MM.1S (cell line): ENCODE measurements at regions not wholly inside any gene's neighbourhood (a gene's known extent, or its start where the extent isn't known, plus 50 kb on each side); places are given as distances from the start of the nearest gene placed in this dataset.

Experiments used
- DNase-seq: peaks from one replicate; pipeline ENCODE4 v3.0.0-alpha.2; 2015
- H2AFZ ChIP-seq: fragments of 300-600 bp; sonication (generic); 2 replicates; pipeline ENCODE4 v1.6.0; 2016; ENCODE audit warnings: antibody characterized with exemption, low read length
- H3F3A ChIP-seq: fragments of 300-600 bp; sonication (generic); 2 replicates; pipeline ENCODE4 v1.6.1; 2016; ENCODE audit warnings: mild to moderate bottlenecking, antibody characterized with exemption, low read length, moderate library complexity, mixed read lengths; ENCODE audit not compliant: insufficient read depth
- H3K27ac ChIP-seq: fragments of 300-600 bp; sonication (generic); 2 replicates; pipeline ENCODE4 v1.5.1; 2016; ENCODE audit warnings: mild to moderate bottlenecking, low read length
- H3K27me3 ChIP-seq: fragments of 300-600 bp; sonication (generic); replicated peaks from 2 replicates; pipeline ENCODE4 v1.6.0; 2016; ENCODE audit warnings: low read length; ENCODE audit not compliant: insufficient read depth
- H3K36me3 ChIP-seq: fragments of 300-600 bp; sonication (generic); replicated peaks from 2 replicates; pipeline ENCODE4 v1.6.1; 2016; ENCODE audit warnings: mild to moderate bottlenecking, low read length, mixed read lengths; ENCODE audit not compliant: insufficient read depth
- H3K4me1 ChIP-seq: fragments of 300-600 bp; sonication (generic); 2 replicates; pipeline ENCODE4 v1.6.1; 2016; ENCODE audit warnings: low read length, mixed read lengths
- H3K4me2 ChIP-seq: fragments of 300-600 bp; sonication (generic); 2 replicates; pipeline ENCODE4 v1.6.0; 2016; ENCODE audit warnings: low read depth, low read length
- H3K4me3 ChIP-seq: fragments of 300-600 bp; sonication (generic); 2 replicates; pipeline ENCODE4 v1.5.1; 2016; ENCODE audit warnings: low read length, mixed read lengths
- H3K79me2 ChIP-seq: fragments of 300-600 bp; sonication (generic); 2 replicates; pipeline ENCODE4 v1.6.1; 2016; ENCODE audit warnings: mixed run types, low read length, mixed read lengths
- H3K9ac ChIP-seq: fragments of 300-600 bp; sonication (generic); 2 replicates; pipeline ENCODE4 v1.6.1; 2016; ENCODE audit warnings: low read length, mixed read lengths
- H3K9me2 ChIP-seq: fragments of 300-600 bp; sonication (generic); replicated peaks from 2 replicates; pipeline ENCODE4 v1.6.1; 2016; ENCODE audit warnings: mild to moderate bottlenecking, low read length, mixed read lengths; ENCODE audit not compliant: insufficient read depth
- H3K9me3 ChIP-seq: fragments of 300-600 bp; sonication (generic); replicated peaks from 2 replicates; pipeline ENCODE4 v1.6.1; 2016; ENCODE audit warnings: mild to moderate bottlenecking, low read length, mixed read lengths; ENCODE audit not compliant: insufficient read depth
- H4K20me1 ChIP-seq: fragments of 300-600 bp; sonication (generic); 2 replicates; pipeline ENCODE4 v1.6.1; 2016; ENCODE audit warnings: mild to moderate bottlenecking, low read length, moderate library complexity, mixed read lengths; ENCODE audit not compliant: insufficient read depth
- CTCF ChIP-seq: fragments of 300-600 bp; sonication (generic); IDR thresholded peaks from 2 replicates; pipeline ENCODE4 v1.5.1; 2016; ENCODE audit warnings: antibody characterized with exemption, low read length, mixed read lengths
- EZH2 ChIP-seq: fragments of 300-600 bp; sonication (generic); optimal IDR thresholded peaks from 2 replicates; pipeline ENCODE3; 2017; ENCODE audit warnings: low read depth, mild to moderate bottlenecking, antibody characterized with exemption, low read length, mixed read lengths
- EZH2phosphoT487 ChIP-seq: fragments of 300-600 bp; sonication (generic); IDR thresholded peaks from 2 replicates; pipeline ENCODE4 v1.6.1; 2018; ENCODE audit warnings: antibody characterized with exemption, low read length

GRCh38 chr1:58986996-58987767 is 203.3 kb upstream of the JUN start:
- no peaks in the 10 kb centered on the region for H3K27me3 ChIP-seq
- H3K36me3 ChIP-seq = no peaks in the 10 kb centered on the region
- no peaks in the 10 kb centered on the region for H3K9me2 ChIP-seq
- no peak for DNase-seq
- H2AFZ ChIP-seq = no peak overlapping the region
- no peaks in the 10 kb centered on the region for H3K9me3 ChIP-seq
- peaks cover 10% of the 10 kb centered on the region for H3K4me1 ChIP-seq
- H3K4me3 ChIP-seq = no peak overlapping the region
- TF ChIP-seq CTCF (no peak), EZH2phosphoT487 (no peak), EZH2 (no peak)
- H3K79me2 ChIP-seq = no peaks in the 10 kb centered on the region
- H3K9ac ChIP-seq = no peak overlapping the region
- no peak overlapping the region for H3K4me2 ChIP-seq
- no peaks in the 10 kb centered on the region for H4K20me1 ChIP-seq
- H3F3A ChIP-seq = no peaks in the 10 kb centered on the region
- H3K27ac ChIP-seq = no peak overlapping the region

GRCh38 chr1:58988752-58989151 is 204.9 kb upstream of the JUN start:
- H4K20me1 ChIP-seq = no peaks in the 10 kb centered on the region
- no peak overlapping the region for H3K27ac ChIP-seq
- no peak overlapping the region for H3K4me2 ChIP-seq

GRCh38 chr1:58989845-58990244 is 206.0 kb upstream of the JUN start:
- Histone ChIP-seq H3K27ac (no peak overlapping the region), H2AFZ (no peak overlapping the region), H3K36me3 (no peaks in the 10 kb centered on the region), H3F3A (no peaks in the 10 kb centered on the region), H3K4me3 (no peak overlapping the region), H3K4me2 (no peak overlapping the region), H3K4me1 (peaks cover 10% of the 10 kb centered on the region), H3K9ac (no peak overlapping the region), H4K20me1 (no peaks in the 10 kb centered on the region), H3K9me3 (no peaks in the 10 kb centered on the region), H3K27me3 (no peaks in the 10 kb centered on the region), H3K79me2 (no peaks in the 10 kb centered on the region), H3K9me2 (no peaks in the 10 kb centered on the region)
- TF ChIP-seq EZH2 (no peak), EZH2phosphoT487 (no peak), CTCF (no peak)
- no peak for DNase-seq

More at GRCh38 chr1:58988752-58989151, 204.9 kb upstream of the JUN start:
- Histone ChIP-seq H3K9ac (no peak overlapping the region), H3K9me2 (no peaks in the 10 kb centered on the region), H3F3A (no peaks in the 10 kb centered on the region), H3K27me3 (no peaks in the 10 kb centered on the region), H3K36me3 (no peaks in the 10 kb centered on the region), H3K79me2 (no peaks in the 10 kb centered on the region), H3K4me1 (peaks cover 10% of the 10 kb centered on the region), H2AFZ (no peak overlapping the region), H3K4me3 (no peak overlapping the region), H3K9me3 (no peaks in the 10 kb centered on the region)
- no peak for TF ChIP-seq EZH2phosphoT487
- TF ChIP-seq CTCF = no peak
- no peak for TF ChIP-seq EZH2
- no peak for DNase-seq
